Astrocyte (in vitro differentiated cells and primary cell): ENCODE measurements at regions not wholly inside any gene's neighbourhood (a gene's known extent, or its start where the extent isn't known, plus 50 kb on each side); places are given as distances from the start of the nearest gene placed in this dataset.

ENCODE experiments used
- DNase-seq: peaks from one replicate; pipeline ENCODE4 v3.0.0-alpha.2; 2010; ENCODE audit warnings: low read depth
- FAIRE-seq: peaks from 2 replicates; lab custom pipeline; 2011; peaks lifted over from hg19 to GRCh38; lab: Jason Lieb, UNC
- H2AFZ ChIP-seq: 2 replicates; pipeline ENCODE4 v1.6.0; 2012; ENCODE audit warnings: low read depth, low read length, inconsistent platforms
- H3K27ac ChIP-seq: 2 replicates; pipeline ENCODE4 v1.5.1; 2011; ENCODE audit warnings: low read depth, low read length, inconsistent platforms
- H3K27me3 ChIP-seq: 2 replicates; pipeline ENCODE4 v1.6.0; 2011; ENCODE audit warnings: low read length, inconsistent platforms; ENCODE audit not compliant: insufficient read depth
- H3K36me3 ChIP-seq: 2 replicates; pipeline ENCODE4 v1.5.1; 2011; ENCODE audit warnings: low read length, inconsistent platforms; ENCODE audit not compliant: insufficient read depth
- H3K4me1 ChIP-seq: 2 replicates; pipeline ENCODE4 v1.5.1; 2011; ENCODE audit warnings: low read length, inconsistent platforms; ENCODE audit not compliant: insufficient read depth
- H3K4me2 ChIP-seq: 2 replicates; pipeline ENCODE4 v1.6.0; 2012; ENCODE audit warnings: low read length, inconsistent platforms
- H3K4me3 ChIP-seq: 2 replicates; pipeline ENCODE4 v1.5.1; 2011; ENCODE audit warnings: low read depth, mild to moderate bottlenecking, low read length, inconsistent platforms; ENCODE audit not compliant: insufficient read depth
- H3K79me2 ChIP-seq: 2 replicates; pipeline ENCODE4 v1.6.0; 2012; ENCODE audit warnings: mild to moderate bottlenecking, low read length, inconsistent platforms; ENCODE audit not compliant: insufficient read depth
- H3K9ac ChIP-seq: 2 replicates; pipeline ENCODE4 v1.6.0; 2012; ENCODE audit warnings: mild to moderate bottlenecking, low read length, inconsistent platforms
- H3K9me3 ChIP-seq: 2 replicates; pipeline ENCODE4 v1.5.1; 2012; ENCODE audit warnings: low read depth, mild to moderate bottlenecking, low read length, inconsistent platforms; ENCODE audit not compliant: insufficient read depth
- H4K20me1 ChIP-seq: 2 replicates; pipeline ENCODE4 v1.6.0; 2012; ENCODE audit warnings: low read length, inconsistent platforms; ENCODE audit not compliant: insufficient read depth
- H3K27ac Mint-ChIP-seq: one replicate; pipeline ENCODE4 v1.8.0; 2021; ENCODE audit warnings: mild to moderate bottlenecking, mixed read lengths; ENCODE audit not compliant: unreplicated experiment
- H3K27me3 Mint-ChIP-seq: one replicate; pipeline ENCODE4 v1.8.0; 2021; ENCODE audit warnings: low read depth, mixed read lengths; ENCODE audit not compliant: unreplicated experiment
- H3K36me3 Mint-ChIP-seq: one replicate; pipeline ENCODE4 v1.8.0; 2021; ENCODE audit warnings: low read depth, mixed read lengths; ENCODE audit not compliant: unreplicated experiment
- H3K4me1 Mint-ChIP-seq: one replicate; pipeline ENCODE4 v1.8.0; 2021; ENCODE audit warnings: low read depth, mixed read lengths; ENCODE audit not compliant: unreplicated experiment
- H3K4me3 Mint-ChIP-seq: one replicate; pipeline ENCODE4 v1.8.0; 2021; ENCODE audit warnings: mild to moderate bottlenecking, moderate library complexity, mixed read lengths; ENCODE audit not compliant: unreplicated experiment
- H3K9me3 Mint-ChIP-seq: one replicate; pipeline ENCODE4 v1.8.0; 2021; ENCODE audit warnings: mild to moderate bottlenecking, mixed read lengths; ENCODE audit not compliant: unreplicated experiment
- CTCF ChIP-seq: IDR thresholded peaks from 2 replicates; pipeline ENCODE4 v1.5.1; 2011; ENCODE audit warnings: low read depth, mild to moderate bottlenecking, inconsistent platforms, low read length, moderate library complexity; ENCODE audit not compliant: insufficient read depth
- EZH2 ChIP-seq: IDR thresholded peaks from 2 replicates; pipeline ENCODE4 v1.6.1; 2012; ENCODE audit warnings: mild to moderate bottlenecking, low read length, inconsistent platforms; ENCODE audit not compliant: insufficient read depth

GRCh38 chr3:107241217-107241616, 136.0 kb upstream of the CCDC54 start:
- H3K9ac ChIP-seq: peak overlapping the region; percentile 83
- Mint-ChIP-seq H3K36me3 (peaks cover 9% of the 10 kb centered on the region), H3K27me3 (no peaks in the 10 kb centered on the region), H3K4me3 (peak overlapping the region; percentile 99), H3K4me1 (peaks cover 4% of the 10 kb centered on the region), H3K9me3 (no peaks in the 10 kb centered on the region), H3K27ac (peak overlapping the region; percentile 87)
- FAIRE-seq (no peak), DNase-seq (no peak)
- no peak for TF ChIP-seq CTCF
- TF ChIP-seq EZH2: no peak
- H3K36me3 ChIP-seq: peaks cover 4% of the 10 kb centered on the region
- H2AFZ ChIP-seq: peak overlapping the region; percentile 74
- peaks cover 4% of the 10 kb centered on the region for H4K20me1 ChIP-seq
- no peaks in the 10 kb centered on the region for H3K4me1 ChIP-seq
- H3K4me2 ChIP-seq: peak overlapping the region; percentile 91
- peak overlapping the region; percentile 91 for H3K4me3 ChIP-seq
- no peaks in the 10 kb centered on the region for H3K9me3 ChIP-seq
- no peaks in the 10 kb centered on the region for H3K27me3 ChIP-seq
- H3K27ac ChIP-seq: peak overlapping the region; percentile 81
- peaks cover 37% of the 10 kb centered on the region for H3K79me2 ChIP-seq

DNA sequence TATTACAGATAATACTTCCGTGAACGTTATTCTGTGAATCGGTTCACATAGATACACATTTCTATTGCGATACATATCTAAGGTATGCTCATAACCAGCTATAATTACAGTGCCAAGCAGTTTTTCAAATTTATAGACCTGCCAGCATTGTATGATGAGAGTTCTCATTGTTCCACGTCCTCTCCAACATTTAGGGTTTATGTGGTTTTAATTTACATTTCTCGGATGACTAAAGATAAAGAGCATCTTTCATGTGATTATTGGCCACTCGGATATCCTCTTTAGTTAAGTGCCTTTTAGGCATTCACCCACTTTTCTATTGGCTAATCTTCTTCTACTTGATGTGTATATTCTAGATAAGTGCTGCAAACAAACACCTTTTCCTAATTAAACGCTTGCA, 134.7 kb upstream of the CCDC54 start:
- Histone ChIP-seq H3K9ac (no peak overlapping the region), H3K27me3 (no peaks in the 10 kb centered on the region), H3K36me3 (peaks cover 11% of the 10 kb centered on the region), H3K9me3 (no peaks in the 10 kb centered on the region), H2AFZ (no peak overlapping the region), H4K20me1 (peaks cover 4% of the 10 kb centered on the region), H3K4me3 (no peak overlapping the region), H3K27ac (no peak overlapping the region), H3K4me2 (peak overlapping the region; percentile 91), H3K4me1 (no peaks in the 10 kb centered on the region), H3K79me2 (peaks cover 37% of the 10 kb centered on the region)
- Mint-ChIP-seq H3K36me3 (peaks cover 9% of the 10 kb centered on the region), H3K27me3 (no peaks in the 10 kb centered on the region), H3K27ac (no peak overlapping the region), H3K9me3 (no peaks in the 10 kb centered on the region), H3K4me1 (peaks cover 3% of the 10 kb centered on the region), H3K4me3 (peak overlapping the region; percentile 99)
- TF ChIP-seq CTCF (no peak), EZH2 (no peak)
- DNase-seq (no peak), FAIRE-seq (no peak)

DNA sequence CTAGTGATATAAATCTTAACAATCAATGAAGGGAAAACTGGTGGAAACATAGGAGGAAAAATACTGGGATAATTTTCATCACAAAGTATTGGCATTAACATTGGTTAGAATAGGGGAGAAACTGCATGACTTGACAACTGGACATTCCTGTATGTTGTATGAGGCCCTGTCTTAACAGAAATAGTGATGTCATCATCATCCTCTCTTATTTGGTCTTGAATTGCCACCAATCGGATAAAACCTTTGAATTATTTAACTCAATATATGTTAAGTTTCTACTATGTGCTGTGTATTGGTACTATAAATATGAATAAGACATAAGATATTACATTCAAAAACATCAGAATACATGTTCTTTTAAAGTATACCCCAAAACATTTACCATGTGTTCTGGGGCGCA, 130.1 kb upstream of the CCDC54 start:
- H3K4me2 ChIP-seq: no peak overlapping the region
- no peak overlapping the region for H3K27ac Mint-ChIP-seq
- H3K9me3 Mint-ChIP-seq: no peaks in the 10 kb centered on the region
- H3K79me2 ChIP-seq: peaks cover 20% of the 10 kb centered on the region
- H3K4me1 ChIP-seq: no peaks in the 10 kb centered on the region
- H4K20me1 ChIP-seq: peaks cover 4% of the 10 kb centered on the region
- FAIRE-seq (peak; percentile 29), DNase-seq (no peak)
- TF ChIP-seq CTCF: no peak
- TF ChIP-seq EZH2: no peak
- no peak overlapping the region for H2AFZ ChIP-seq
- peaks cover 3% of the 10 kb centered on the region for H3K4me1 Mint-ChIP-seq
- no peaks in the 10 kb centered on the region for H3K27me3 ChIP-seq
- no peak overlapping the region for H3K9ac ChIP-seq
- H3K4me3 ChIP-seq: no peak overlapping the region
- H3K9me3 ChIP-seq: no peaks in the 10 kb centered on the region
- peaks cover 14% of the 10 kb centered on the region for H3K36me3 Mint-ChIP-seq
- H3K4me3 Mint-ChIP-seq: no peak overlapping the region
- peaks cover 14% of the 10 kb centered on the region for H3K36me3 ChIP-seq
- H3K27me3 Mint-ChIP-seq: no peaks in the 10 kb centered on the region
- H3K27ac ChIP-seq: no peak overlapping the region
